Pancreas (tissue), 10 donors: ENCODE measurements at regions not wholly inside any gene's neighbourhood (a gene's known extent, or its start where the extent isn't known, plus 50 kb on each side); places are given as distances from the start of the nearest gene placed in this dataset.

Experiments
- ATAC-seq, 4 donors: fragments of 200-7000 bp; cut with Tn5 transposase; one replicate each; pipeline versions ENCODE4 v1.8.0 to v1.9.1; 2020; ENCODE audit warnings: mild to moderate bottlenecking in 4 of 4, moderate library complexity in 4 of 4
- DNase-seq, 6 donors: peaks; one replicate each; pipeline ENCODE4 v3.0.0-alpha.2; 2020
- FAIRE-seq: peaks from 2 replicates; lab custom pipeline; 2012; peaks lifted over from hg19 to GRCh38; lab: Jason Lieb, UNC
- H3K27ac ChIP-seq, 4 donors: fragments of 200-600 bp; sonication (generic); 1 replicate in 3 of 4; 2 replicates in 1 of 4; pipeline versions ENCODE4 v1.5.0 to v1.8.0; 2020
- H3K27me3 ChIP-seq, 4 donors: fragments of 200-600 bp; one replicate each; pipeline ENCODE4 v1.8.0; 2021
- H3K36me3 ChIP-seq, 3 donors: fragments of 200-600 bp; sonication (generic) in 1 of 3; one replicate each; pipeline versions ENCODE4 v1.5.0 to v1.8.0; 2020 to 2021
- H3K4me1 ChIP-seq, 3 donors: fragments of 200-600 bp; one replicate each; pipeline ENCODE4 v1.8.0; 2021
- H3K4me3 ChIP-seq, 4 donors: fragments of 200-600 bp; sonication (generic) in 2 of 4; one replicate each; pipeline versions ENCODE4 v1.5.0 to v1.8.0; 2020 to 2021
- H3K9me3 ChIP-seq, 4 donors: fragments of 200-600 bp; one replicate each; pipeline ENCODE4 v1.8.0; 2021
- CTCF ChIP-seq, 4 donors: fragments of 200-600 bp; sonication (generic) in 3 of 4; IDR thresholded peaks; one replicate each; pipeline versions ENCODE4 v1.5.0 to v1.8.0; 2021; ENCODE audit warnings: antibody characterized with exemption in 4 of 4
- WGBS, 2 donors: extraction: QIAGEN DNeasy Blood & Tissue Kit; methylation state at CpG; one replicate each; pipeline ENCODE4 v1.1.7; 2013; 5-methylcytosine and 5-hydroxymethylcytosine counted together
- intact Hi-C, 3 donors: fragments of 100-400 bp; cut with DNase I; formaldehyde crosslinking; loops; one replicate each; pipeline versions ENCODE4 v1.11.1 to v1.14.2; 2022
- donor health status: healthy with polysubstance abuse.
- donor health status: DM: no; HTN: no; CAD: no; lungs with moderate emphysema.
- donor health status: DM: no; HTN: no; CAD: no.
- donor health status: control.
- donor health status: control.
- donor health status: Bipolar disorder and iron deficiency.
- donor health status: DM: yes; HTN: yes; CAD: no.
- donor health status: DM: no; HTN: no; CAD: no.
- donor health status: DM: no; HTN: no; CAD: no.
- donor health status: DM: yes; HTN: yes; CAD: no.

- no peak for DNase-seq
- no peaks in the 10 kb centered on the region for H3K27me3 ChIP-seq
- H3K27ac ChIP-seq, result no peak overlapping the region
- 79 to 88% methylated on average over 1 of the region's 1 CpG for WGBS, 2 donors
- TF ChIP-seq CTCF (IDR thresholded peaks at IDR 0.05), result no peak
- no peaks in the 10 kb centered on the region for H3K4me1 ChIP-seq
- no peak overlapping the region for H3K4me3 ChIP-seq
- intact Hi-C loops, result no loop called here
- no peak for ATAC-seq
- no peak for FAIRE-seq
- H3K9me3 ChIP-seq, result no peaks in the 10 kb centered on the region
- no peaks in the 10 kb centered on the region for H3K36me3 ChIP-seq
Measured at GRCh38 chr2:120595739-120596138, 139.9 kb upstream of the GLI2 start.

DNA sequence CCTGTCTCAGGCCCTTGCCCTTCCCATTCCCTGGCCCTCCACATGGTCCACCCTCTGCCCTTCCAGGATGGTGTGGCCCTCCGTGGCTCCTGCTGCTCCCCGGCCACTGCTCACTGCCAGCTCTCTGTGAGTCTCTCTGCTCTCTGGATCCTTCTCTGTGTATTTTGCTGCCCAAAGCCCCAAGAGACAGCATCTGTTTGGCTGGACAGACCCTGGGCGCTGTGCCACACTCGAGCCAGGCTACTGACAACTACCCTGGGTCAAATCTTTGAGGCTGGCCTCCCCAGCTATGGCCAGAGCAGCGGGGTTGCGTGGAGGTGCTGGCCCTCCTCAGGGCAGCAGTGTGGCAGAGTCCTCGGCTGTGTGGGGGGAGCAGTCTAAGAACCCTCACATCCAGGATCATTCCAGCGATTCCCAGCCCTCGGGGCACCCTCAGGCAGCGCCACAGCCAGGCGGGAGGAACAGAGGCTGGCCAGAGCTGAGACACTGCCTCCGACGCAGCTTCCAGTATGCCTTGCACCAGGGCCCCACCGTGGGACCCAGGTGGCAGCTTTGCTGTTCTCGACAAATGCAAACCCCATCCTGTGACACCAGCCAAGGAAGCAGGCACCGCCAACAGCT lies 139.4 kb upstream of the GLI2 start:
- ATAC-seq, result peak in 1 of 4 donors; percentile 16
- no peaks in the 10 kb centered on the region for H3K36me3 ChIP-seq
- WGBS, 2 donors, result 75 to 83% methylated on average over 16 of the region's 16 CpGs

GRCh38 chr2:120596990-120597594 lies 138.6 kb upstream of the GLI2 start:
- no peak for TF ChIP-seq CTCF (IDR thresholded peaks at IDR 0.05)
- ATAC-seq (peak in 3 of 4 donors; percentile 69 to 77 (median 70)), DNase-seq (peak in 1 of 6 donors; percentile 20), FAIRE-seq (no peak)
- Histone ChIP-seq H3K4me1 (no peaks in the 10 kb centered on the region), H3K36me3 (no peaks in the 10 kb centered on the region), H3K4me3 (no peak overlapping the region), H3K9me3 (no peaks in the 10 kb centered on the region), H3K27me3 (no peaks in the 10 kb centered on the region), H3K27ac (peak overlapping the region in 2 of 4 donors; percentile 52 to 53)
- intact Hi-C loops, result no loop called here
- 50% methylated on average over 12 of the region's 12 CpGs for WGBS, 2 donors

More for the DNA sequence above, 139.4 kb upstream of the GLI2 start:
- no peak for FAIRE-seq
- intact Hi-C loops, result no loop called here
- DNase-seq, result no peak
- Histone ChIP-seq H3K27me3 (no peaks in the 10 kb centered on the region), H3K4me3 (no peak overlapping the region), H3K9me3 (no peaks in the 10 kb centered on the region), H3K4me1 (no peaks in the 10 kb centered on the region), H3K27ac (peak overlapping the region in 1 of 4 donors; percentile 28)
- TF ChIP-seq CTCF (IDR thresholded peaks at IDR 0.05), result no peak

DNA sequence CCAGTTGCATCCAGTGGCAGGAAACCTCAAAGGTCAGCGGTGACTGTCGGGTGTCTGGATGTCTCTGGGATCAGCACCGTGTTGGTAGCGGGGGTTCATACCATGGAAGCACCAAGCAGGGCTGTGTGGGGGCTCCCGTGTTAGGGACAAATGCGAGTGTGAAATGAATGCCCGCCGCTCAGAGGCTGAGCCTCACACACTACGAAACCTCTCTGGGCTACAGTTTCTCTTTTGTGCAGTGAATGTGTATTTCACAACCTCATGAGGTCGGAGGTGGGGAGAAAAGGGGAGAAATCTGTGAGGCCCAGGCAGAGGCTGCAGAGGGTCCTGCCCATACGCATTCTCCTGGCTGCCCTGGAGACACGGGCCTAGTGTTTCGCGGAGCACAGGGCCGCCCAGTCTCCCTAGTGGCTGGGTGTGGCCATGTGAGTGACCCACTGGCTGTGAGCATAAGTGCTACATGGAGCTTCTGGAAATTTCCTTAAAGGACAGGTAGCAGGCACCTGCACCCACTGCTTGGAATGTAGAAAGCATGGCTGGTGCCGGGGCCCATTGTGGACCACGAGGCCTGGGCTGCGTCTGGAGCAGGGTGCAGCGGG lies 138.0 kb upstream of the GLI2 start:
- no peak for DNase-seq
- Histone ChIP-seq H3K27ac (peak overlapping the region in 2 of 4 donors; percentile 52 to 53), H3K27me3 (no peaks in the 10 kb centered on the region), H3K4me1 (no peaks in the 10 kb centered on the region), H3K36me3 (no peaks in the 10 kb centered on the region), H3K4me3 (no peak overlapping the region), H3K9me3 (no peaks in the 10 kb centered on the region)
- no peak for TF ChIP-seq CTCF (IDR thresholded peaks at IDR 0.05)
- no peak for ATAC-seq
- 85 to 88% methylated on average over 19 of the region's 19 CpGs for WGBS, 2 donors
- no peak for FAIRE-seq
- intact Hi-C loops, result no loop called here

- Histone ChIP-seq H3K36me3 (no peaks in the 10 kb centered on the region), H3K9me3 (no peaks in the 10 kb centered on the region), H3K27me3 (no peaks in the 10 kb centered on the region), H3K27ac (no peak overlapping the region), H3K4me1 (no peaks in the 10 kb centered on the region), H3K4me3 (no peak overlapping the region)
- FAIRE-seq (no peak), DNase-seq (no peak), ATAC-seq (no peak)
- no peak for TF ChIP-seq CTCF (IDR thresholded peaks at IDR 0.05)
- intact Hi-C loops, result no loop called here
- 85 to 86% methylated on average over 5 of the region's 5 CpGs for WGBS, 2 donors
Measured at GRCh38 chr2:120598416-120598815, 137.3 kb upstream of the GLI2 start.
